Mesenchymal stem cell (in vitro differentiated cells and primary cell): ENCODE measurements at regions not wholly inside any gene's neighbourhood (a gene's known extent, or its start where the extent isn't known, plus 50 kb on each side); places are given as distances from the start of the nearest gene placed in this dataset.

Experiments used
- DNase-seq: peaks from one replicate; pipeline ENCODE4 v3.0.0-alpha.2; 2013
- H2AFZ ChIP-seq: one replicate; pipeline ENCODE4 v1.6.1; 2013; ENCODE audit warnings: low read depth, mild to moderate bottlenecking, control low read depth, inconsistent platforms, low read length, moderate library complexity
- H2AK5ac ChIP-seq: 2 replicates; pipeline ENCODE4 v1.6.1; 2013; ENCODE audit warnings: low read length, moderate library complexity, mild to moderate bottlenecking, inconsistent platforms; ENCODE audit not compliant: severe bottlenecking
- H2BK120ac ChIP-seq: one replicate; pipeline ENCODE4 v1.6.1; 2013; ENCODE audit warnings: low read depth, mild to moderate bottlenecking, inconsistent platforms, low read length, moderate library complexity
- H2BK12ac ChIP-seq, 2 experiments: one replicate each; pipeline ENCODE4 v1.6.1; 2013; ENCODE audit warnings: inconsistent platforms in 2 of 2, low read length in 2 of 2, mild to moderate bottlenecking in 2 of 2, moderate library complexity in 2 of 2, control low read depth in 1 of 2
- H2BK15ac ChIP-seq: one replicate; pipeline ENCODE4 v1.6.1; 2013; ENCODE audit warnings: mild to moderate bottlenecking, low read depth, inconsistent platforms; ENCODE audit not compliant: poor library complexity, severe bottlenecking
- H2BK5ac ChIP-seq: 2 replicates; pipeline ENCODE4 v1.6.1; 2013; ENCODE audit warnings: low read depth, mild to moderate bottlenecking, low read length, control low read depth, inconsistent platforms; ENCODE audit not compliant: poor library complexity, severe bottlenecking
- H3K14ac ChIP-seq, 2 experiments: one replicate each; pipeline ENCODE4 v1.6.1; 2013; ENCODE audit warnings: inconsistent platforms in 2 of 2, low read length in 2 of 2, control low read depth in 1 of 2, mild to moderate bottlenecking in 1 of 2, moderate library complexity in 1 of 2
- H3K18ac ChIP-seq, 2 experiments: one replicate each; pipeline ENCODE4 v1.6.1; 2013; ENCODE audit warnings: inconsistent platforms in 2 of 2, low read length in 2 of 2, control low read depth in 1 of 2, low read depth in 1 of 2, mild to moderate bottlenecking in 1 of 2
- H3K23ac ChIP-seq, 2 experiments: one replicate each; pipeline ENCODE4 v1.6.1; 2013; ENCODE audit warnings: inconsistent platforms in 2 of 2, low read length in 2 of 2, mild to moderate bottlenecking in 2 of 2, moderate library complexity in 2 of 2, control low read depth in 1 of 2
- H3K27ac ChIP-seq: 2 replicates; pipeline ENCODE4 v1.5.1; 2013; ENCODE audit warnings: mild to moderate bottlenecking, moderate library complexity, low read length, control low read depth, inconsistent platforms; ENCODE audit not compliant: poor library complexity, severe bottlenecking
- H3K27me3 ChIP-seq, 2 experiments: 2 replicates each; pipeline versions ENCODE4 v1.6.1 to v1.7.0; 2013; ENCODE audit warnings: low read length in 2 of 2, mild to moderate bottlenecking in 2 of 2, moderate library complexity in 2 of 2, control low read depth in 1 of 2, inconsistent platforms in 1 of 2; ENCODE audit not compliant: control insufficient read depth in 1 of 2, insufficient read depth in 1 of 2
- H3K36me3 ChIP-seq, 2 experiments: 2 replicates each; pipeline versions ENCODE4 v1.6.1 to v1.7.0; 2013; ENCODE audit warnings: low read length in 2 of 2, control low read depth in 1 of 2, inconsistent platforms in 1 of 2, low read depth in 1 of 2, mild to moderate bottlenecking in 1 of 2; ENCODE audit not compliant: insufficient read depth in 2 of 2, control insufficient read depth in 1 of 2
- H3K4ac ChIP-seq, 2 experiments: one replicate each; pipeline ENCODE4 v1.6.1; 2013; ENCODE audit warnings: inconsistent platforms in 2 of 2, low read length in 2 of 2, mild to moderate bottlenecking in 2 of 2, moderate library complexity in 2 of 2, control low read depth in 1 of 2, low read depth in 1 of 2
- H3K4me1 ChIP-seq: 2 replicates; pipeline ENCODE4 v1.6.1; 2013; ENCODE audit warnings: low read depth, low read length, control low read depth; ENCODE audit not compliant: control insufficient read depth, insufficient read depth
- H3K4me2 ChIP-seq: 2 replicates; pipeline ENCODE4 v1.6.1; 2013; ENCODE audit warnings: low read length, mild to moderate bottlenecking, inconsistent platforms; ENCODE audit not compliant: poor library complexity, severe bottlenecking
- H3K4me3 ChIP-seq, 2 experiments: 2 replicates each; pipeline versions ENCODE4 v1.5.1 to v1.7.0; 2013; ENCODE audit warnings: low read length in 2 of 2, mild to moderate bottlenecking in 2 of 2, control low read depth in 1 of 2, low read depth in 1 of 2; ENCODE audit not compliant: insufficient read depth in 1 of 2
- H3K79me1 ChIP-seq: replicated peaks from 2 replicates; pipeline ENCODE4 v1.6.1; 2013; ENCODE audit warnings: mild to moderate bottlenecking, control low read depth, low read length, inconsistent platforms; ENCODE audit not compliant: poor library complexity, severe bottlenecking
- H3K9ac ChIP-seq: 2 replicates; pipeline ENCODE4 v1.7.0; 2013; ENCODE audit warnings: mild to moderate bottlenecking, low read length, moderate library complexity
- H3K9me3 ChIP-seq: 2 replicates; pipeline ENCODE4 v1.7.0; 2013; ENCODE audit warnings: mild to moderate bottlenecking, low read length; ENCODE audit not compliant: control insufficient read depth
- H4K8ac ChIP-seq: one replicate; pipeline ENCODE4 v1.6.1; 2013; ENCODE audit warnings: inconsistent platforms, mild to moderate bottlenecking, low read length, moderate library complexity
- H4K91ac ChIP-seq: one replicate; pipeline ENCODE4 v1.6.1; 2013; ENCODE audit warnings: mild to moderate bottlenecking, low read length, inconsistent platforms
- WGBS: methylation state at CpG from one replicate; pipeline ENCODE4 v1.1.7; 2013; ENCODE audit warnings: mixed read lengths; 5-methylcytosine and 5-hydroxymethylcytosine counted together

GRCh38 chr5:6084376-6084775, 294.0 kb downstream of the MED10 start:
- no peak for DNase-seq
- Histone ChIP-seq H3K23ac (no peak overlapping the region), H3K14ac (no peak overlapping the region), H3K27me3 (no peaks in the 10 kb centered on the region), H2BK12ac (no peak overlapping the region), H3K9me3 (no peaks in the 10 kb centered on the region), H4K8ac (no peak overlapping the region), H3K4me3 (no peak overlapping the region), H2BK15ac (no peak overlapping the region), H2BK120ac (no peak overlapping the region), H2BK5ac (no peak overlapping the region), H3K4ac (no peak overlapping the region), H3K4me2 (no peak overlapping the region), H2AK5ac (no peak overlapping the region), H4K91ac (no peak overlapping the region), H3K4me1 (no peaks in the 10 kb centered on the region), H3K79me1 (no peaks in the 10 kb centered on the region), H3K18ac (no peak overlapping the region), H3K36me3 (no peaks in the 10 kb centered on the region), H3K27ac (no peak overlapping the region), H2AFZ (no peak overlapping the region), H3K9ac (no peak overlapping the region)
- WGBS: 71% methylated on average over 8 of the region's 8 CpGs

DNA sequence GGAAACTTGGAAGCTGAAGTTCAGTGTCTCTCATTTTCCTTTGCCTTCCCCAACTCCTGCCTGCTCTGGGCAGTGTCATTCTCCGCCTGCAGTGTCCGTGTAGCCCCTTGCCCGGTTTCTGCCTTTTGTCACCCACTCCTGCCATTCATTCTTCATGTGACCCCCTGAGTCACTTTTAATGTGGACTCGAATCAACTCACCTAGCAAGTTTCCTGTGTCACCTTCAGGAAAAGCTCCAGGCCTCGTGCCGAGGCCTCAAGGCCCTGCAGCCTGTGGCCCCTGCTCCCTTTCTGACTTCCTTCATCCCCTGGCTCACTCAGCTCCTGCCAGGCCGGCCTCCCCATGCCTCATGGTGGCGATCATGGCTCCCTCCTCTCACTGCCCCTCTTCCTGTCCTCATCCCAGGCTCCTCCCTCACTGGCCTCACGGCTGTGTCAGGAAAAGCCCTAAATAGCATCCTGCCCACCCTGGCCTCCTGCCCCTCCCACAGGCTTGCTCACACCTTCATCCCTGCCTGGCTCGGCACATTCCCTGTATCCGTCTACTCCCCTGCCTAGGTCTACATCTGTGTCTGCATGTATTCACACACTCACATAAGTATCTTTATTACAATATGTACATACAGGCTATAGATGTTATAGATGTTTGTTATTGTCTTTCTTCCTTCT, 294.9 kb downstream of the MED10 start:
- DNase-seq: no peak
- Histone ChIP-seq H3K4me3 (no peak overlapping the region), H3K79me1 (no peaks in the 10 kb centered on the region), H3K4me1 (no peaks in the 10 kb centered on the region), H3K23ac (no peak overlapping the region), H3K18ac (no peak overlapping the region), H4K8ac (no peak overlapping the region), H3K9me3 (no peaks in the 10 kb centered on the region), H2BK15ac (no peak overlapping the region), H2BK5ac (no peak overlapping the region), H3K9ac (no peak overlapping the region), H2BK120ac (no peak overlapping the region), H2AK5ac (no peak overlapping the region), H3K4me2 (no peak overlapping the region), H3K14ac (no peak overlapping the region), H3K36me3 (no peaks in the 10 kb centered on the region), H3K4ac (no peak overlapping the region), H2BK12ac (no peak overlapping the region), H3K27me3 (peaks cover 0 to 4% of the 10 kb centered on the region in 2 experiments), H3K27ac (no peak overlapping the region), H2AFZ (no peak overlapping the region), H4K91ac (no peak overlapping the region)
- 60% methylated on average over 11 of the region's 11 CpGs for WGBS

- no peak for DNase-seq
- Histone ChIP-seq H4K91ac (no peak overlapping the region), H3K18ac (no peak overlapping the region), H3K79me1 (no peaks in the 10 kb centered on the region), H3K27me3 (peaks cover 0 to 4% of the 10 kb centered on the region in 2 experiments), H2AK5ac (no peak overlapping the region), H3K4me3 (no peak overlapping the region), H3K36me3 (no peaks in the 10 kb centered on the region), H2BK15ac (no peak overlapping the region), H3K4me2 (no peak overlapping the region), H3K14ac (no peak overlapping the region), H2BK12ac (no peak overlapping the region), H3K4me1 (no peaks in the 10 kb centered on the region), H2BK120ac (no peak overlapping the region), H3K4ac (no peak overlapping the region), H2AFZ (no peak overlapping the region), H3K27ac (no peak overlapping the region), H3K23ac (no peak overlapping the region), H3K9me3 (no peaks in the 10 kb centered on the region), H3K9ac (no peak overlapping the region), H4K8ac (no peak overlapping the region), H2BK5ac (no peak overlapping the region)
- 64% methylated on average over 2 of the region's 2 CpGs for WGBS
Observed at GRCh38 chr5:6082685-6083084, 295.7 kb downstream of the MED10 start.

GRCh38 chr5:6081727-6082210, 296.6 kb downstream of the MED10 start:
- no peak overlapping the region for H2AK5ac ChIP-seq
- H3K79me1 ChIP-seq: no peaks in the 10 kb centered on the region
- no peaks in the 10 kb centered on the region for H3K9me3 ChIP-seq
- no peak overlapping the region for H3K4ac ChIP-seq
- H4K91ac ChIP-seq: no peak overlapping the region
- no peak for DNase-seq
- no peak overlapping the region for H3K9ac ChIP-seq
- 75% methylated on average over 3 of the region's 4 CpGs for WGBS
- H3K14ac ChIP-seq: no peak overlapping the region
- H3K27me3 ChIP-seq: peaks cover 0 to 4% of the 10 kb centered on the region in 2 experiments
- H4K8ac ChIP-seq: no peak overlapping the region
- no peak overlapping the region for H2BK5ac ChIP-seq
- H2BK15ac ChIP-seq: no peak overlapping the region
- H3K23ac ChIP-seq: no peak overlapping the region
- no peak overlapping the region for H2AFZ ChIP-seq
- H3K18ac ChIP-seq: no peak overlapping the region
- H3K27ac ChIP-seq: no peak overlapping the region
- H3K36me3 ChIP-seq: no peaks in the 10 kb centered on the region
- H2BK12ac ChIP-seq: no peak overlapping the region
- H3K4me2 ChIP-seq: no peak overlapping the region
- H3K4me1 ChIP-seq: no peaks in the 10 kb centered on the region
- H3K4me3 ChIP-seq: no peak overlapping the region
- H2BK120ac ChIP-seq: no peak overlapping the region
